Lower leg skin (tissue), 3 donors: ENCODE measurements at regions not wholly inside any gene's neighbourhood (a gene's known extent, or its start where the extent isn't known, plus 50 kb on each side); places are given as distances from the start of the nearest gene placed in this dataset.

Experiments
- POLR2A ChIP-seq, 2 donors: fragments of 450-650 bp; IDR thresholded peaks; one replicate each; pipeline ENCODE4 v1.6.1; 2016 to 2017; ENCODE audit warnings: antibody characterized with exemption in 2 of 2, mild to moderate bottlenecking in 1 of 2, moderate library complexity in 1 of 2
- TF ChIP-seq, protein P1 (sequence below), 3 donors: fragments of 450-650 bp; IDR thresholded peaks; one replicate each; pipeline ENCODE4 v1.5.1; 2016; ENCODE audit warnings: antibody characterized with exemption in 3 of 3, mild to moderate bottlenecking in 3 of 3, moderate library complexity in 2 of 3

DNA sequence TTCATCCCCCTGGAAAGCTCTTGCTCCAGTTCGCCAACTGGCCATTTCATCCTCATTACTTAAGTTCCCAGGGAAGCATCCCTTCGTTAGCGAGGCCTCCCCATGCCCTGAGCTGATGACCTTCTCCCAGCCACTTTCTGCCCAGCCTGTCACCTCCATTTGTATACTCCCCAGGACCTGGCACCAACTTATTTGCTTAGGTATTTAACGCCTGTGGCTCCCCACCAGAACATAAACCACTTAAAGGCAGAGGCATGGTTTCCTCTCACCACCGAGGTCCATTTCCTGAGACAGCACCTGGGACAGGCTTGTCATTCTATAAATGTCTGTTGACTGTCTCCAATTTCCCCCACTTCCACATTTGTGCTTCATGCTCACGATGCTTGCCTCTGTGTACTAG lies 189.0 kb downstream of the ZNF621 start:
- TF ChIP-seq, protein P1, sequence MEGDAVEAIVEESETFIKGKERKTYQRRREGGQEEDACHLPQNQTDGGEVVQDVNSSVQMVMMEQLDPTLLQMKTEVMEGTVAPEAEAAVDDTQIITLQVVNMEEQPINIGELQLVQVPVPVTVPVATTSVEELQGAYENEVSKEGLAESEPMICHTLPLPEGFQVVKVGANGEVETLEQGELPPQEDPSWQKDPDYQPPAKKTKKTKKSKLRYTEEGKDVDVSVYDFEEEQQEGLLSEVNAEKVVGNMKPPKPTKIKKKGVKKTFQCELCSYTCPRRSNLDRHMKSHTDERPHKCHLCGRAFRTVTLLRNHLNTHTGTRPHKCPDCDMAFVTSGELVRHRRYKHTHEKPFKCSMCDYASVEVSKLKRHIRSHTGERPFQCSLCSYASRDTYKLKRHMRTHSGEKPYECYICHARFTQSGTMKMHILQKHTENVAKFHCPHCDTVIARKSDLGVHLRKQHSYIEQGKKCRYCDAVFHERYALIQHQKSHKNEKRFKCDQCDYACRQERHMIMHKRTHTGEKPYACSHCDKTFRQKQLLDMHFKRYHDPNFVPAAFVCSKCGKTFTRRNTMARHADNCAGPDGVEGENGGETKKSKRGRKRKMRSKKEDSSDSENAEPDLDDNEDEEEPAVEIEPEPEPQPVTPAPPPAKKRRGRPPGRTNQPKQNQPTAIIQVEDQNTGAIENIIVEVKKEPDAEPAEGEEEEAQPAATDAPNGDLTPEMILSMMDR (IDR thresholded peaks at IDR 0.05), result no peak
- TF ChIP-seq POLR2A (IDR thresholded peaks at IDR 0.05), result no peak
